ENCODE measurements at regions not wholly inside any gene's neighbourhood (a gene's known extent, or its start where the extent isn't known, plus 50 kb on each side); places are given as distances from the start of the nearest gene placed in this dataset.
"Not testable (repeated sequence)": the region's sequence is repeated elsewhere in the genome, so short reads cannot be mapped to it uniquely, and the experiment has no call there.

GRCh38 chr1:30225357-30225756, 498.0 kb downstream of the MATN1 start:
- ATAC-seq (replicated peaks; ENCODE audit: extremely low read depth, poor library complexity, severe bottlenecking) (no peak), DNase-seq (ENCODE audit: low spot score in 2 of 2) (no peak)
- peaks cover 71% of the 10 kb centered on the region for H3K27me3 Mint-ChIP-seq
- no peak overlapping the region for H3K27ac Mint-ChIP-seq (ENCODE audit: low read depth)
- H3K4me1 Mint-ChIP-seq: no peaks in the 10 kb centered on the region
- H3K4me3 Mint-ChIP-seq: no peak overlapping the region
- H3K36me3 Mint-ChIP-seq (ENCODE audit: insufficient read depth): peaks cover 2% of the 10 kb centered on the region
- H3K9me3 Mint-ChIP-seq: no peaks in the 10 kb centered on the region

DNA sequence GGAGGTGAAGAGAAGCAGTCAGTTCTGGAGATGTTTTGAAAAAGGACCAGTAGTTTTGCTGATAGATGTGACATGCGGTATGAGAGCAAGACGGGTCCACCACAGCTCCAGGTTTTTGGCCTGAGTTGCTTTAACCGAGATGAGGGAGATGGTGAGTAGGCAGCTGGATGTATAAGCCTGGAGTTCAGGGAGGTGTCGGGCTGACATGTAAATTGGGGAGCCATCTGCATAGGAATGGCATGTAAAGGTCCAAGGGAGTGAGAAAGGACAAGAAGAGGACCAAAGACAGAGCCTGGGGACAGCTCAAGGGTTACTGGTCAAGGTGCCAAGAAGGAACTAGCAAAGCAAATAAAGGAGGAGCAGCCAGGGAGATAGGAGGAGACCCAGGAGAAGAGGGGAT, 503.7 kb downstream of the MATN1 start:
- DNase-seq (ENCODE audit: low spot score in 2 of 2): no peak
- no peaks in the 10 kb centered on the region for H3K9me3 Mint-ChIP-seq
- H3K27ac Mint-ChIP-seq (ENCODE audit: low read depth): no peak overlapping the region
- H3K4me3 Mint-ChIP-seq: no peak overlapping the region
- peaks cover 34% of the 10 kb centered on the region for H3K27me3 Mint-ChIP-seq
- H3K36me3 Mint-ChIP-seq (ENCODE audit: insufficient read depth): no peaks in the 10 kb centered on the region
- H3K4me1 Mint-ChIP-seq: no peaks in the 10 kb centered on the region
- no peak for ATAC-seq (replicated peaks; ENCODE audit: extremely low read depth, poor library complexity, severe bottlenecking)

DNA sequence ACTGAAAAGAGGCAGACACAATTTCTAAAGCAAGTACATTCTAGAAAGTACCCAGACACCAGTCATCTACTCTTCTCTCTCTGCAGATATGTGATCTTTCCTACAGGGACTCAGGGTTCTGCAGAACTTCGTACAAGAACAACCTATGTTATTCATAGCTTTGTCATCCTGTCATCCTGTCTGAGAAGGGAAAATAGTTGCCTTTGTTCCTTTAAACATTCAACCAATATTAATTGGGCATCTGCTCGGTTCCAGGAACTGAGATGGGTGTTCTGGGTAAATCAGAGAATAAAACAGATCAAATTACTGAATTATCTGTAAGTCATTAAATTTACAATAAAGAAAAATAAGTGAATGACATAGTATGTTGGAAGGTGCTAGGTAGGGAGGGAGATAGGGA, 504.9 kb downstream of the MATN1 start:
- no peak for DNase-seq (ENCODE audit: low spot score in 2 of 2)
- Mint-ChIP-seq H3K27ac (ENCODE audit: low read depth) (no peak overlapping the region), H3K36me3 (ENCODE audit: insufficient read depth) (no peaks in the 10 kb centered on the region), H3K4me1 (no peaks in the 10 kb centered on the region), H3K9me3 (no peaks in the 10 kb centered on the region), H3K4me3 (no peak overlapping the region), H3K27me3 (peaks cover 42% of the 10 kb centered on the region)
- no peak for ATAC-seq (replicated peaks; ENCODE audit: extremely low read depth, poor library complexity, severe bottlenecking)

GRCh38 chr1:30216602-30217001, 506.8 kb downstream of the MATN1 start:
- H3K4me1 Mint-ChIP-seq: no peaks in the 10 kb centered on the region
- DNase-seq (ENCODE audit: low spot score in 2 of 2): no peak
- H3K27me3 Mint-ChIP-seq: peaks cover 59% of the 10 kb centered on the region
- no peaks in the 10 kb centered on the region for H3K9me3 Mint-ChIP-seq
- H3K4me3 Mint-ChIP-seq: no peak overlapping the region
- no peak for ATAC-seq (replicated peaks; ENCODE audit: extremely low read depth, poor library complexity, severe bottlenecking)
- no peak overlapping the region for H3K27ac Mint-ChIP-seq (ENCODE audit: low read depth)
- no peaks in the 10 kb centered on the region for H3K36me3 Mint-ChIP-seq (ENCODE audit: insufficient read depth)

DNA sequence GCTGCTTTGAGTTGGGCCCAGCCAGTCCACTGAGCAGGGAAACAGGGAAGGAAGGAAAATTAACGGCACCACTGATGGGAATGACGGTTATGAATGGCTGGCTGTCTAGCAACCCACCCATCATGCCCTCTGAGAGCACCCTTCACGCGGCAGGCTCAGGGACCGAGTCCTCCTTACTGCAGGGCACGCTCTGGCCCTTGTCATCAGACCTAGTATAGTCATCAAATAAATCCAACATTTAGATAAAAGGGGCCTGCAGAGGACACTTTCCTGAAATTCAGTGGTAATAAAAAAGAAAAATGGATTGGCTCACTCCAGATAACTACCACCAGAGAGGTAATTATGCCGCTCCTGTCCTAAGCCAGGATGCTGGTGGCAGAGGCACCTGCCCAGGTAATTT, 509.4 kb downstream of the MATN1 start:
- no peaks in the 10 kb centered on the region for H3K9me3 Mint-ChIP-seq
- no peaks in the 10 kb centered on the region for H3K4me1 Mint-ChIP-seq
- peaks cover 44% of the 10 kb centered on the region for H3K27me3 Mint-ChIP-seq
- no peak for ATAC-seq (replicated peaks; ENCODE audit: extremely low read depth, poor library complexity, severe bottlenecking)
- H3K4me3 Mint-ChIP-seq: no peak overlapping the region
- DNase-seq (ENCODE audit: low spot score in 2 of 2): no peak
- no peaks in the 10 kb centered on the region for H3K36me3 Mint-ChIP-seq (ENCODE audit: insufficient read depth)
- H3K27ac Mint-ChIP-seq (ENCODE audit: low read depth): no peak overlapping the region

- not testable (repeated sequence) for DNase-seq (ENCODE audit: low spot score in 2 of 2); H3K4me3 Mint-ChIP-seq; H3K9me3 Mint-ChIP-seq; ATAC-seq (replicated peaks; ENCODE audit: extremely low read depth, poor library complexity, severe bottlenecking); H3K4me1 Mint-ChIP-seq; H3K27ac Mint-ChIP-seq (ENCODE audit: low read depth); H3K36me3 Mint-ChIP-seq (ENCODE audit: insufficient read depth)
- H3K27me3 Mint-ChIP-seq: peaks cover 25% of the 10 kb centered on the region
Observed at GRCh38 chr1:30207962-30208361, 515.4 kb downstream of the MATN1 start.

DNA sequence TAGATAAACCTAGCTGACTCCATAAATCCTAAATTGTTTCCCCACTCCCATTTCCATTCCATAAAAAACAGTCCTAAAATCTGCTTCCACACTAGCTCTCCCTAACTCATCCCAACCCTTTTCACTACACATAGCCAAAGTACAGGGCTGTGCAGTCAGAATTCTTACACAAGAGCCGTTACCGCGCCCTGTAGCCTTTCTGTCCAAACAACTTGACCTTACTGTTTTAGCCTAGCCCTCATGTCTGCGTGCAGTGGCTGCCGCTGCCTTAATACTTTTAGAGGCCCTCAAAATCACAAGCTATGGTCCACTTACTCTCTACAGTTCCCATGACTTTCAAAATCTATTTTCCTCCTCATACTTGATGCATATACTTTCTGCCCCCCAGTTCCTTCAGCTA, 516.8 kb downstream of the MATN1 start:
- peaks cover 12% of the 10 kb centered on the region for H3K27me3 Mint-ChIP-seq
- not testable (repeated sequence) for H3K36me3 Mint-ChIP-seq (ENCODE audit: insufficient read depth); H3K27ac Mint-ChIP-seq (ENCODE audit: low read depth); ATAC-seq (replicated peaks; ENCODE audit: extremely low read depth, poor library complexity, severe bottlenecking); H3K4me3 Mint-ChIP-seq; H3K9me3 Mint-ChIP-seq; DNase-seq (ENCODE audit: low spot score in 2 of 2); H3K4me1 Mint-ChIP-seq

GRCh38 chr1:30204916-30205315, 518.5 kb downstream of the MATN1 start:
- not testable (repeated sequence) for H3K36me3 Mint-ChIP-seq (ENCODE audit: insufficient read depth); H3K4me1 Mint-ChIP-seq; H3K27me3 Mint-ChIP-seq; ATAC-seq (replicated peaks; ENCODE audit: extremely low read depth, poor library complexity, severe bottlenecking); H3K27ac Mint-ChIP-seq (ENCODE audit: low read depth); H3K9me3 Mint-ChIP-seq; DNase-seq (ENCODE audit: low spot score in 2 of 2); H3K4me3 Mint-ChIP-seq

GRCh38 chr1:30201015-30201414, 522.4 kb downstream of the MATN1 start:
- no peak overlapping the region for H3K4me3 Mint-ChIP-seq
- no peaks in the 10 kb centered on the region for H3K4me1 Mint-ChIP-seq
- no peak overlapping the region for H3K27ac Mint-ChIP-seq (ENCODE audit: low read depth)
- peaks cover 24% of the 10 kb centered on the region for H3K27me3 Mint-ChIP-seq
- no peaks in the 10 kb centered on the region for H3K9me3 Mint-ChIP-seq
- H3K36me3 Mint-ChIP-seq (ENCODE audit: insufficient read depth): no peaks in the 10 kb centered on the region
- ATAC-seq (replicated peaks; ENCODE audit: extremely low read depth, poor library complexity, severe bottlenecking) (no peak), DNase-seq (ENCODE audit: low spot score in 2 of 2) (no peak)

DNA sequence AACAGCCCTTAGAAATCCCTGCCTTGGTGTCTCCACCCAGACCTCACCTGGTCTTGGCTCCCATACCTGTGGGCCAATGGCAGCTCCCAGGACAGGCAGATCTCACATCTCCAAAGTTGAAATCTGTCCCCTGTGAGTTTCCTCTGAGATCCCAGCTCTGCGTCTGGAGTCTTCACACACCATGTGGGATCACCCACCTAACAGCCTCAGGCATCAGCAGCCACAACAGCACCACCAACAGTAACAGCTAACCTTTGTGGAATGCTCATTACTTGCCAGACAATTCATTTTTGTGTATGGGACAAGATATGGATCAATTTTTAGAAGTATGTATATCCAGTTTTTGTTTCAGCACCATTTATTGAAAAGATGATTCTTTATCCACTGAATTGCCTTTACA, 523.2 kb downstream of the MATN1 start:
- Mint-ChIP-seq H3K4me3 (no peak overlapping the region), H3K9me3 (no peaks in the 10 kb centered on the region), H3K27ac (ENCODE audit: low read depth) (no peak overlapping the region), H3K27me3 (peaks cover 28% of the 10 kb centered on the region), H3K36me3 (ENCODE audit: insufficient read depth) (no peaks in the 10 kb centered on the region), H3K4me1 (no peaks in the 10 kb centered on the region)
- DNase-seq (ENCODE audit: low spot score in 2 of 2) (no peak), ATAC-seq (replicated peaks; ENCODE audit: extremely low read depth, poor library complexity, severe bottlenecking) (no peak)

GRCh38 chr1:30199563-30199962, 523.8 kb downstream of the MATN1 start:
- ATAC-seq (replicated peaks; ENCODE audit: extremely low read depth, poor library complexity, severe bottlenecking) (no peak), DNase-seq (ENCODE audit: low spot score in 2 of 2) (no peak)
- H3K27me3 Mint-ChIP-seq: peaks cover 34% of the 10 kb centered on the region
- H3K36me3 Mint-ChIP-seq (ENCODE audit: insufficient read depth): no peaks in the 10 kb centered on the region
- no peak overlapping the region for H3K27ac Mint-ChIP-seq (ENCODE audit: low read depth)
- no peak overlapping the region for H3K4me3 Mint-ChIP-seq
- H3K9me3 Mint-ChIP-seq: no peaks in the 10 kb centered on the region
- no peaks in the 10 kb centered on the region for H3K4me1 Mint-ChIP-seq

- no peak overlapping the region for H3K27ac Mint-ChIP-seq (ENCODE audit: low read depth)
- ATAC-seq (replicated peaks; ENCODE audit: extremely low read depth, poor library complexity, severe bottlenecking) (no peak), DNase-seq (ENCODE audit: low spot score in 2 of 2) (no peak)
- peaks cover 35% of the 10 kb centered on the region for H3K27me3 Mint-ChIP-seq
- H3K9me3 Mint-ChIP-seq: no peaks in the 10 kb centered on the region
- no peaks in the 10 kb centered on the region for H3K36me3 Mint-ChIP-seq (ENCODE audit: insufficient read depth)
- no peak overlapping the region for H3K4me3 Mint-ChIP-seq
- H3K4me1 Mint-ChIP-seq: no peaks in the 10 kb centered on the region
Observed at GRCh38 chr1:30198795-30199403, 524.5 kb downstream of the MATN1 start.

GRCh38 chr1:30198451-30198760, 525.0 kb downstream of the MATN1 start:
- DNase-seq (ENCODE audit: low spot score in 2 of 2) (no peak), ATAC-seq (replicated peaks; ENCODE audit: extremely low read depth, poor library complexity, severe bottlenecking) (no peak)
- H3K36me3 Mint-ChIP-seq (ENCODE audit: insufficient read depth): no peaks in the 10 kb centered on the region
- H3K27ac Mint-ChIP-seq (ENCODE audit: low read depth): no peak overlapping the region
- H3K9me3 Mint-ChIP-seq: no peaks in the 10 kb centered on the region
- H3K4me3 Mint-ChIP-seq: no peak overlapping the region
- H3K4me1 Mint-ChIP-seq: no peaks in the 10 kb centered on the region
- H3K27me3 Mint-ChIP-seq: peaks cover 35% of the 10 kb centered on the region
